Osteocyte (in vitro differentiated cells): ENCODE measurements at regions not wholly inside any gene's neighbourhood (a gene's known extent, or its start where the extent isn't known, plus 50 kb on each side); places are given as distances from the start of the nearest gene placed in this dataset.

Experiments
- DNase-seq: peaks from one replicate; pipeline ENCODE4 v3.0.0; 2021; ENCODE audit warnings: mixed read lengths; ENCODE audit not compliant: unreplicated experiment; ENCODE audit errors: extremely low spot score
- H3K27ac Mint-ChIP-seq: one replicate; pipeline ENCODE4 v1.8.0; 2021; ENCODE audit warnings: mild to moderate bottlenecking, mixed read lengths; ENCODE audit not compliant: unreplicated experiment
- H3K27me3 Mint-ChIP-seq: one replicate; pipeline ENCODE4 v1.8.0; 2021; ENCODE audit warnings: mixed read lengths; ENCODE audit not compliant: unreplicated experiment
- H3K36me3 Mint-ChIP-seq: one replicate; pipeline ENCODE4 v1.8.0; 2021; ENCODE audit warnings: mixed read lengths; ENCODE audit not compliant: unreplicated experiment
- H3K4me1 Mint-ChIP-seq: one replicate; pipeline ENCODE4 v1.8.0; 2021; ENCODE audit warnings: mixed read lengths; ENCODE audit not compliant: unreplicated experiment
- H3K4me3 Mint-ChIP-seq: one replicate; pipeline ENCODE4 v1.8.0; 2021; ENCODE audit warnings: mild to moderate bottlenecking, moderate library complexity, mixed read lengths; ENCODE audit not compliant: unreplicated experiment
- H3K9me3 Mint-ChIP-seq: one replicate; pipeline ENCODE4 v1.8.0; 2021; ENCODE audit warnings: mixed read lengths; ENCODE audit not compliant: unreplicated experiment
- CTCF ChIP-seq: fragments of 200-600 bp; sonication (generic); IDR thresholded peaks from 2 replicates; pipeline ENCODE4 v1.5.0; 2021; ENCODE audit warnings: antibody characterized with exemption, mild to moderate bottlenecking, moderate library complexity

- no peak overlapping the region for H3K27ac Mint-ChIP-seq
- H3K4me3 Mint-ChIP-seq: no peak overlapping the region
- no peak for DNase-seq
- H3K9me3 Mint-ChIP-seq: peaks cover under 1% of the 10 kb centered on the region
- H3K4me1 Mint-ChIP-seq: no peaks in the 10 kb centered on the region
- H3K36me3 Mint-ChIP-seq: no peaks in the 10 kb centered on the region
- no peak for TF ChIP-seq CTCF
- H3K27me3 Mint-ChIP-seq: no peaks in the 10 kb centered on the region
Measured at GRCh38 chr5:175098301-175098700, 345.7 kb downstream of the DRD1 start.

GRCh38 chr5:175096469-175097165 is 347.4 kb downstream of the DRD1 start:
- no peak for DNase-seq
- Mint-ChIP-seq H3K27me3 (no peaks in the 10 kb centered on the region), H3K4me1 (no peaks in the 10 kb centered on the region), H3K4me3 (no peak overlapping the region), H3K27ac (no peak overlapping the region), H3K9me3 (peaks cover 6% of the 10 kb centered on the region), H3K36me3 (no peaks in the 10 kb centered on the region)
- no peak for TF ChIP-seq CTCF

GRCh38 chr5:175094461-175094860 is 349.5 kb downstream of the DRD1 start:
- no peak overlapping the region for H3K4me3 Mint-ChIP-seq
- no peak overlapping the region for H3K27ac Mint-ChIP-seq
- no peaks in the 10 kb centered on the region for H3K36me3 Mint-ChIP-seq
- H3K9me3 Mint-ChIP-seq: peaks cover 6% of the 10 kb centered on the region
- H3K4me1 Mint-ChIP-seq: no peaks in the 10 kb centered on the region
- no peak for DNase-seq
- H3K27me3 Mint-ChIP-seq: no peaks in the 10 kb centered on the region
- no peak for TF ChIP-seq CTCF

- Mint-ChIP-seq H3K4me3 (no peak overlapping the region), H3K36me3 (no peaks in the 10 kb centered on the region), H3K27me3 (no peaks in the 10 kb centered on the region), H3K9me3 (peaks cover 6% of the 10 kb centered on the region), H3K27ac (no peak overlapping the region), H3K4me1 (no peaks in the 10 kb centered on the region)
- no peak for TF ChIP-seq CTCF
- no peak for DNase-seq
Measured at GRCh38 chr5:175092691-175093090, 351.3 kb downstream of the DRD1 start.

GRCh38 chr5:175088963-175089362 is 355.0 kb downstream of the DRD1 start:
- H3K36me3 Mint-ChIP-seq: no peaks in the 10 kb centered on the region
- H3K4me1 Mint-ChIP-seq: no peaks in the 10 kb centered on the region
- TF ChIP-seq CTCF: no peak
- no peak overlapping the region for H3K4me3 Mint-ChIP-seq
- peaks cover 6% of the 10 kb centered on the region for H3K9me3 Mint-ChIP-seq
- no peak overlapping the region for H3K27ac Mint-ChIP-seq
- DNase-seq: no peak
- H3K27me3 Mint-ChIP-seq: no peaks in the 10 kb centered on the region
